ENCODE measurements at regions not wholly inside any gene's neighbourhood (a gene's known extent, or its start where the extent isn't known, plus 50 kb on each side); places are given as distances from the start of the nearest gene placed in this dataset.

GRCh38 chr2:64338910-64339500 lies 115.0 kb upstream of the LGALSL start:
- DNase-seq (ENCODE audit: low read depth), result peak; percentile 43

- DNase-seq (ENCODE audit: low read depth), result no peak
Observed at GRCh38 chr2:64341461-64341860, 112.5 kb upstream of the LGALSL start.

GRCh38 chr2:64342195-64343099 lies 111.5 kb upstream of the LGALSL start:
- DNase-seq (ENCODE audit: low read depth), result no peak

GRCh38 chr2:64344999-64345576 lies 108.9 kb upstream of the LGALSL start:
- DNase-seq (ENCODE audit: low read depth), result no peak

- DNase-seq (ENCODE audit: low read depth), result no peak
Observed at GRCh38 chr2:64345998-64346397, 108.0 kb upstream of the LGALSL start.

- no peak for DNase-seq (ENCODE audit: low read depth)
Observed at GRCh38 chr2:64348386-64349130, 105.4 kb upstream of the LGALSL start.

GRCh38 chr2:64349131-64349530 lies 104.8 kb upstream of the LGALSL start:
- DNase-seq (ENCODE audit: low read depth), result no peak

- DNase-seq (ENCODE audit: low read depth), result no peak
Observed at GRCh38 chr2:64350996-64351395, 103.0 kb upstream of the LGALSL start.

- DNase-seq (ENCODE audit: low read depth), result no peak
Observed at GRCh38 chr2:64352292-64352691, 101.7 kb upstream of the LGALSL start.

- DNase-seq (ENCODE audit: low read depth), result no peak
Observed at GRCh38 chr2:64354857-64355680, 98.9 kb upstream of the LGALSL start.

- no peak for DNase-seq (ENCODE audit: low read depth)
Observed at GRCh38 chr2:64356906-64357305, 97.1 kb upstream of the LGALSL start.

- no peak for DNase-seq (ENCODE audit: low read depth)
Observed at GRCh38 chr2:64359171-64359891, 94.6 kb upstream of the LGALSL start.

- no peak for DNase-seq (ENCODE audit: low read depth)
Observed at GRCh38 chr2:64359892-64360657, 93.9 kb upstream of the LGALSL start.

GRCh38 chr2:64361151-64361938 lies 92.6 kb upstream of the LGALSL start:
- DNase-seq (ENCODE audit: low read depth), result no peak

- no peak for DNase-seq (ENCODE audit: low read depth)
Observed at GRCh38 chr2:64362562-64363026, 91.4 kb upstream of the LGALSL start.

- no peak for DNase-seq (ENCODE audit: low read depth)
Observed at GRCh38 chr2:64363140-64363539, 90.8 kb upstream of the LGALSL start.

- DNase-seq (ENCODE audit: low read depth), result no peak
Observed at GRCh38 chr2:64363848-64364247, 90.1 kb upstream of the LGALSL start.

- DNase-seq (ENCODE audit: low read depth), result no peak
Observed at GRCh38 chr2:64367444-64368232, 86.3 kb upstream of the LGALSL start.
